Smooth muscle cell (in vitro differentiated cells): ENCODE measurements at regions not wholly inside any gene's neighbourhood (a gene's known extent, or its start where the extent isn't known, plus 50 kb on each side); places are given as distances from the start of the nearest gene placed in this dataset.

Experiments
- DNase-seq: peaks from one replicate; lab custom pipeline; 2025; ENCODE audit not compliant: unreplicated experiment; lab: John Stamatoyannopoulos, UW
- H2AFZ ChIP-seq: fragments of 200-600 bp; sonication (generic); 2 replicates; pipeline ENCODE4 v1.6.0; 2016; ENCODE audit warnings: antibody characterized with exemption, low read depth, mild to moderate bottlenecking
- H3F3A ChIP-seq: fragments of 200-600 bp; sonication (generic); 2 replicates; pipeline ENCODE4 v1.6.0; 2017; ENCODE audit warnings: antibody characterized with exemption, low read depth
- H3K27ac ChIP-seq: fragments of 200-600 bp; sonication (generic); 2 replicates; pipeline ENCODE4 v1.5.1; 2016; ENCODE audit warnings: low read depth, mild to moderate bottlenecking
- H3K27me3 ChIP-seq: fragments of 200-600 bp; sonication (generic); 2 replicates; pipeline ENCODE4 v1.6.1; 2016; ENCODE audit warnings: low read depth, mild to moderate bottlenecking
- H3K36me3 ChIP-seq: fragments of 200-600 bp; sonication (generic); 2 replicates; pipeline ENCODE4 v1.5.1; 2016; ENCODE audit warnings: low read depth
- H3K4me1 ChIP-seq: fragments of 200-600 bp; sonication (generic); 2 replicates; pipeline ENCODE4 v1.5.1; 2016; ENCODE audit warnings: low read depth
- H3K4me2 ChIP-seq: fragments of 200-600 bp; sonication (generic); 2 replicates; pipeline ENCODE4 v1.6.0; 2016; ENCODE audit warnings: mild to moderate bottlenecking
- H3K4me3 ChIP-seq: fragments of 200-600 bp; sonication (generic); 2 replicates; pipeline ENCODE4 v1.5.1; 2016; ENCODE audit warnings: mild to moderate bottlenecking
- H3K79me2 ChIP-seq: fragments of 200-600 bp; sonication (generic); 2 replicates; pipeline ENCODE4 v1.6.0; 2016; ENCODE audit warnings: low read depth, mild to moderate bottlenecking
- H3K9ac ChIP-seq: fragments of 200-600 bp; sonication (generic); 2 replicates; pipeline ENCODE4 v1.6.0; 2016; ENCODE audit warnings: low read depth
- H3K9me3 ChIP-seq: fragments of 200-600 bp; sonication (generic); replicated peaks from 2 replicates; pipeline ENCODE4 v1.5.1; 2016; ENCODE audit warnings: low read depth
- H4K20me1 ChIP-seq: fragments of 200-600 bp; sonication (generic); 2 replicates; pipeline ENCODE4 v1.6.0; 2016; ENCODE audit warnings: low read depth
- WGBS: methylation state at CpG from one replicate; pipeline ENCODE4 v1.1.7; 2016; ENCODE audit warnings: low lambda C conversion rate; 5-methylcytosine and 5-hydroxymethylcytosine counted together
- TF ChIP-seq, protein P1 (sequence below): fragments of 200-600 bp; sonication (generic); IDR thresholded peaks from 2 replicates; pipeline ENCODE4 v1.5.1; 2017; ENCODE audit warnings: borderline replicate concordance, mild to moderate bottlenecking, antibody characterized with exemption; ENCODE audit not compliant: insufficient read depth, poor library complexity, severe bottlenecking

DNA sequence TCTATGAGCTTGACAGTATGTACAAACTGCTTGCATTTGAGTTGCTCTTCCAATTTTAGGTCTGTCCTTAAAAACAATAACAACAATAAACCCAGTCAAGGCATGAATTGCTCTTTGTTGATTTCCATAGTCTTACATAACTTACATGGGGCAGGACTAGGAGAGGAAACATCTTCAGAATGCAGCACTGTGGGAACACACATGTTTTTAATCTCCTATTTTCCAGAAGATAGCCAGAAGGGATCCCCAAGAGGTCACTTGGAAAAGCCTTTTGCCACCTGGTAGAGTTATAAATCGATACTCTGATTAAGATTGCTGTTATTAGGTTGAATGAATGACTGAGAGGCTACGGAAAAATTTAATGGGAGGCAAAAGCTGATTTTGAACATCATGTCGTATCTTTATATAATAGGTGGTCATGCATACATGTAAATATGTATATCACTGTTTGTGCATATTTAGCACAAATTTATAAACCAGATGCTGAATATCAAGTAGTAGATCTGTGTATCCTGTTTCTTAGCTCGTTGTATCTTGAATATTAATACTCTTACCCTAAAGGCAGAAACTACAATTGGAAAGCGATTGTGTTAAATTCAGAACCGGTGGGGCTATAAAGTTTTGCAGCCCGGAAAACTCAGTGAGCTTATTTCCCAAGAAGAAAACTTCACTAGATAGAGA lies 479.4 kb upstream of the TCF4 start:
- TF ChIP-seq, protein P1, sequence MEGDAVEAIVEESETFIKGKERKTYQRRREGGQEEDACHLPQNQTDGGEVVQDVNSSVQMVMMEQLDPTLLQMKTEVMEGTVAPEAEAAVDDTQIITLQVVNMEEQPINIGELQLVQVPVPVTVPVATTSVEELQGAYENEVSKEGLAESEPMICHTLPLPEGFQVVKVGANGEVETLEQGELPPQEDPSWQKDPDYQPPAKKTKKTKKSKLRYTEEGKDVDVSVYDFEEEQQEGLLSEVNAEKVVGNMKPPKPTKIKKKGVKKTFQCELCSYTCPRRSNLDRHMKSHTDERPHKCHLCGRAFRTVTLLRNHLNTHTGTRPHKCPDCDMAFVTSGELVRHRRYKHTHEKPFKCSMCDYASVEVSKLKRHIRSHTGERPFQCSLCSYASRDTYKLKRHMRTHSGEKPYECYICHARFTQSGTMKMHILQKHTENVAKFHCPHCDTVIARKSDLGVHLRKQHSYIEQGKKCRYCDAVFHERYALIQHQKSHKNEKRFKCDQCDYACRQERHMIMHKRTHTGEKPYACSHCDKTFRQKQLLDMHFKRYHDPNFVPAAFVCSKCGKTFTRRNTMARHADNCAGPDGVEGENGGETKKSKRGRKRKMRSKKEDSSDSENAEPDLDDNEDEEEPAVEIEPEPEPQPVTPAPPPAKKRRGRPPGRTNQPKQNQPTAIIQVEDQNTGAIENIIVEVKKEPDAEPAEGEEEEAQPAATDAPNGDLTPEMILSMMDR: no peak
- Histone ChIP-seq H3K27ac (no peak overlapping the region), H3K4me3 (no peak overlapping the region), H3F3A (no peaks in the 10 kb centered on the region), H3K9me3 (no peaks in the 10 kb centered on the region), H2AFZ (no peak overlapping the region), H3K79me2 (no peaks in the 10 kb centered on the region), H3K4me2 (no peak overlapping the region), H4K20me1 (no peaks in the 10 kb centered on the region), H3K27me3 (no peaks in the 10 kb centered on the region), H3K4me1 (no peaks in the 10 kb centered on the region), H3K36me3 (no peaks in the 10 kb centered on the region), H3K9ac (no peak overlapping the region)
- 96% methylated on average over 7 of the region's 7 CpGs for WGBS
- DNase-seq: no peak

DNA sequence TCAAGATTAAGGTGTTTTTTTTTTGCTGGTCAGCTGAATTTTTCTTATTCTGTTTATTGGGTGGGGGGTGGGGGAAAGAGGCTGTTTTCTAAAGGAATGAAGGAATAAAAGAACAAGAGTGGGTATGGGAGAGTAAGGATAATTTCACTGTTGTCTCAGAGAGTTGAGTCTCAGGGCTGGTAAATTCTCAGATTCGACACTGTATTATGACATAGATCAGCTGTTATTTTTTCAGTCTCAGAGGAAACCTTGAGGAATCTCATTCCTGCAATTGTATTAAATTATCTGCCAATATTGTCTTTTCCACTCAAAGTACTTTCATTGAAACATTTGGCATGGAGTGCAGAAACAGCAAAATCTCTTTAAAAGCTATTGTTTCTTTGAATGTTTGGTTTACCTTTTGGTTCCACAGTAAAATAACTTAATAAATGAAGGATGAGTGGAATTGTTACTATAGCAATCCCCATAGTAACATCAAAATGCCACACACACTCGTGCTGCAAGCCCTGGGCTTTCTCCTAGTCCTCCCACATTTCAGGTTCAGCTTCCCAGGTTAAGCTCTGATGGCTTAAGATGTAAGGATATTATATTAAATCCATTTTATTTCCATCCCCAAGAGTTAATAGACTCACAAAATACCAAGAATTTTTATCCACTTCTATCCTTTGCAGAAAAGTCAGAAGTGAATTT lies 478.7 kb upstream of the TCF4 start:
- no peak for DNase-seq
- no peaks in the 10 kb centered on the region for H3K9me3 ChIP-seq
- no peaks in the 10 kb centered on the region for H3K79me2 ChIP-seq
- no peak overlapping the region for H2AFZ ChIP-seq
- no peak overlapping the region for H3K4me2 ChIP-seq
- WGBS: 71% methylated on average over 2 of the region's 2 CpGs
- no peaks in the 10 kb centered on the region for H3K4me1 ChIP-seq
- no peaks in the 10 kb centered on the region for H3K27me3 ChIP-seq
- no peak overlapping the region for H3K4me3 ChIP-seq
- TF ChIP-seq, protein P1: no peak
- no peaks in the 10 kb centered on the region for H4K20me1 ChIP-seq
- no peaks in the 10 kb centered on the region for H3K36me3 ChIP-seq
- H3K9ac ChIP-seq: no peak overlapping the region
- H3F3A ChIP-seq: no peaks in the 10 kb centered on the region
- no peak overlapping the region for H3K27ac ChIP-seq

DNA sequence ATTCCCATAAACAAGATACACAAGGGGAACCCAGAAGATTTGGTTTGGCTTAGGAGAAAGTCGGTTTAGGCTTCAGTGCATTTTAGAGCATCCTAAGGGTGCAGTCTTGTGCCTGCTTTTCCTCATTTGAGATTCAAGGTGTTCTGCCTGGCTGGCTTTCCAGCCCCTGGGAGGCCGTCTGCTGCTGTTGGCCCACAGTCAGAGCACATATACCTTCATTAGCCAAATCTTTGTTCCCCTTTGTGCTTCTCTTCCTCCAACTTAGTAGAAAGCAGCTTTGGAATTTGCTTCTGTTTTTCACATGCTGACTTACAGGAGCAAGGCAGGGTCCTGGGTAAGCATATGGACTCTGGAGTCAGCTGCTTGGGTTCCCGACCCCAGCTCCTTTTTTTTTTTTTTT lies 477.1 kb upstream of the TCF4 start:
- no peaks in the 10 kb centered on the region for H3K4me1 ChIP-seq
- no peaks in the 10 kb centered on the region for H4K20me1 ChIP-seq
- H3K36me3 ChIP-seq: no peaks in the 10 kb centered on the region
- TF ChIP-seq, protein P1: no peak
- no peak overlapping the region for H3K9ac ChIP-seq
- 81% methylated on average over 3 of the region's 3 CpGs for WGBS
- H3K79me2 ChIP-seq: no peaks in the 10 kb centered on the region
- H3K4me3 ChIP-seq: no peak overlapping the region
- no peak overlapping the region for H3K27ac ChIP-seq
- DNase-seq: no peak
- H3F3A ChIP-seq: no peaks in the 10 kb centered on the region
- H2AFZ ChIP-seq: no peak overlapping the region
- H3K9me3 ChIP-seq: no peaks in the 10 kb centered on the region
- no peaks in the 10 kb centered on the region for H3K27me3 ChIP-seq
- no peak overlapping the region for H3K4me2 ChIP-seq
